ENCODE measurements at regions not wholly inside any gene's neighbourhood (a gene's known extent, or its start where the extent isn't known, plus 50 kb on each side); places are given as distances from the start of the nearest gene placed in this dataset.
A peak's percentile ranks its signal among the peaks of the same experiment; 100 is the strongest.
"Not testable (repeated sequence)": the region's sequence is repeated elsewhere in the genome, so short reads cannot be mapped to it uniquely, and the experiment has no call there.

DNA sequence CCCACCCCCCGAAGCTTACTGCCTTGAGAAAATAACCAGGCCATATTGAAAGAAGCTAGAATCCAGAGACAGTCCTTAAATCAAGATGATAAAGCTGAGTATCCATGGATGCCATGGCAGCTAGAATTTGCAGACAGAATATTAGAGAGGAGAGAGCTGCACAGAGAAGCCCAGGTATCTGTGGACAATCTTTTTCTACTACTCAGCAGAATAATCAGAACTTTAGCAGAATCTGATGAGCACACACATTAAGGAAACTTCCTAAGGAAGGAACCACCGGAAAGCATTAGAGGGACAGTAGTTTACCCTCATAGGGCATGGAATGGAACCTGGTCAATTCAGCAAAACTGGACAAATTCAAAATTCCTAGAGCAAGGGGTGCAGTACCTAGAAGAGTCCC lies 1001.7 kb downstream of the HACE1 start:
- no peak for DNase-seq

DNA sequence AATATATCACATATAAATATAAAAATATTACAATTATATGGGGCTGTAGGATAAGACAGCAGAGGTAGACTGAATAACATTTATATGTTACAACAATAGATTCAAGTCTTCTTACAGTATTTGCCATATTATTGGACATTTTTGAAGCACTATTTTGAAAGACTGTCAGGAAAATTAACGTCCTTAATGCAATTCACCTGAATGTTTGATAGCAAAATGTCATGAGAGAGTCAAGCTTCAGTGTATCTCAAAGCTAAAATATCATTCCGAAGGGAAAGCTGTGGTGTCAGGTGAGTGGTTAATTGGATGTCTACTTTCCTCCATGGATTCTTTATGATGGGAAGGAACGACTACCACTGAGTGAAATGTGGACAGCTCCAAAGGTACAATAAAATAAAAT lies 1004.0 kb downstream of the HACE1 start:
- no peak for DNase-seq

DNA sequence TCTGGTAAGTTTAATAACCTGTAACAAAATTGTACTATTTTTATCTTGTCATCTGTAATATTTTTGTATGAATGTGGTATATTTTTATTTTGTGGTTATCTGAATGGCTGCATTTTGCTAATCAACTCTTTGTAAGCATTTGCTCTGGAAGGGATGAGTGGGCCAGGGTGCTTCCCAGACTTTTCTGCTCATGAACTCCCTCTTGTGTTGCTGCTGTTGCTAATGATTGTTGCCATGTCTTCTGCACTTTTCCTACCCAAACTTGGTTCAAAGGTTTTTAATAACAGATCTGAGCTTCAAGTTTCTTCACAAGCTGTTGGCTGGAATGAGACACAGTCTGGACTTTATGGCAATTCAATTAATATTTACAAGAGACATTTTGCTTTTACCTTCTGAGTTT lies 1005.7 kb downstream of the HACE1 start:
- DNase-seq = no peak

DNA sequence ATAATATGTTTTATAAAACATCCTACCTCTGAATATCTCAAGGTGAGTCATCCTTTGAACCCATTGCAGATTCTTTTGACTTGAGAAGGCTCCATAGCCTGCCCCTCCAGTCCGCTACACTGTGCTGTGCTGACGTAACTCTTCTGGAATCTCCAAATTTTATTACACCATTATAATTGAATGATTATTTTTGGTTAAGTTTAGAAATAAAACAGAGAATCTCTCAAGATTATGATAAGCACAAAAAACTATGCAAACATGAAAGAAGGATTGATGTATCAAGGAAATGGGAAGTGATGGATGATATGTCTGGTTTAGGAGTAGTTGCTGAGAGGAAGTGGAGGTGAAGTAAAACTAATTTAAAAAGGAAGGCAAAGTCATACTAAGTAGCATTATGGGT lies 1021.3 kb downstream of the HACE1 start:
- DNase-seq = no peak

DNA sequence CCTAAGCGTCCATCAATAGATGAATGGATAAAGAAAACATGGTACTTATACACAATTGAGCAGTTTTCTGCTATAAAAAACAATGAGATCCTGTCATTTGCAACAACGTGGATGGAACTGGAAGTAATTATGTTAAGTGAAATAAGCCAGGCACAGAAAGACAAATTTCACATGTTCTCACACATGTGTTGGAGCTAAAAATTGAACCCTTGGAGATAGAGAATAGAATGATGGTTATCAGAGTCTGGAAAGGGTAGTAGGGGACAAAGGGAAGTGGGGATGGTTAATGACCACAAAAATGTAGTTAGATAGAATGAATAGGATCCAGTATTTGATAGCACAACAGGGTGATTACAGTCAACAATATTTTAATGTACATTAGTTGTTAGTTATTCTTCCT lies 1033.5 kb downstream of the HACE1 start:
- DNase-seq = no peak

DNA sequence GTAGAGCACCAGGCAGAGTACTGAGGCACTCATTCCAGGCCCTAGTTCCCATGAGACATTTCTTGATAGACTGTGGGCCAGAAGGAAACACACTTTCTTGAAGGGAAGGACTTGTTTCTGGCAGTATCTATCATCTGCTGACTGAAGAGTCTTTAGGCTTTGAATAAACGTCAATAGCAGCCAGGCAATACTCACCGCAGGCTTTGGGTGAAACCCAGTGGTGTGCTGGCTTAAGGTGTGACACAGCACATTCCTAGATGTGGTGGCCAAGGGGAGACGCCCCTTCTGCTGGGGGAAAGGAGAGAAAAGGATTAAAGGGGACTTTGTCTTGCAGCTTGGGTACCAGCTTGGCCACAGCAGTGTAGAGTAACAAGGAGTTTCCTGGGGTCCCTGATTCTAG lies 1039.6 kb downstream of the HACE1 start:
- no peak for DNase-seq

DNA sequence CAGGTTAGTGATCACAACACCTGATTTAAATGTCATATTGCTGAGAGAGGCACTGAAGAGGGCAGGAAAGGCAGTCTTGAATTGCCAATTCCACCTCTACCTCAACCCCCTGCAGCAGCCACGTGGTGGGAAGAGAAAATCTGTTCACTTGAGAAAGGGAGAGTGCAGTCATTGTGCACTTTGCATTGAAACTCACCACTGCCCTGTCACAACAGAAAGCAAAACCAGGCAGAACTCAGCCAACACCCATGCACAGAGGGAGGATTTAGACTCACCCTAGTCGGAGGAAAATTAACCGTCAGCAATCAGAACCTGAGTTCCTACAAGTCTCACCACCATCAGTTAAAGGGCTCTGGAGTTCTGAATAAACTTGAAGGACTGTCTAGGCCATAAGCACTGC lies 1040.2 kb downstream of the HACE1 start:
- DNase-seq = no peak

DNA sequence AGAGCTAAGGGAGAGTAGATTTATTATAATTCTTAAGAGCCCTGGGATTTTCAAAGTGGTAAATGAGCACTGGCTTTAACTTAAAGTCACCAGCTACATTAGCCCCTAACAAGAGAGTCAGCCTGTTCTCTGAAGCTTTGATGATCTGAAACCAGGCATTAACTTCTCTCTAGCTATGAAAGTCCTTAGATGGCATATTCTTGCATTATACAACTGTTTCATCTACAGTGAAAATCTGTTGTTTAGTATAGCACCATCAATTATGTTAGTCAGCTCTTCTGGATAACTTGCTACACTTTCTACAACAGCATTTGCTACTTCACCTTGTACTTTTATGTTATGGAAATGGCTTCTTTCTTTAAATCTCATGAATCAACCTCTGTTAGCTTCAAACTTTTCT lies 1046.7 kb downstream of the HACE1 start:
- DNase-seq = no peak

DNA sequence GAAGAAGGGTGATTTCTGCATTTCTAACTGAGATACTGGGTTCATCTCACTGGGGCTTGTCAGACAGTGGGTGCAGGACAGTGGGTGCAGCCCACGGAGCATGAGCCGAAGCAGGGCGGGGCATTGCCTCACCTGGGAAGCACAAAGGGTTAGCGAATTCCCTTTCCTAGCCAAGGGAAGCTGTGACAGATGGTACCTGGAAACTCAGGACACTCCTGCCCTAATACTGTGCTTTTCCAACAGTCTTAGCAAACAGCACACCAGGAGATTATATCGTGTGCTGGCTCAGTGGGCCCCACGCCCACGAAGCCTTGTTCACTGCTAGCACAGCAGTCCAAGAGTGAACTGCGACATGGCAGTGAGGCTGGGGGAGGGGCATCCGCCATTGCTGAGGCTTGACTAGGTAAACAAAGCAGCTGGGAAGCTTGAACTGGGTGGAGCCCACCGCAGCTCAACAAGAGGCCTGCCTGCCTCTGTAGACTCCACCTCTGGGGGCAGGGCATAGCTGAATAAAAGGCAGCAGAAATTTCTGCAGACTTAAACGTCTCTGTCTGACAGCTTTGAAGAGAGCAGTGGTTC lies 1057.7 kb downstream of the HACE1 start:
- DNase-seq = not testable (repeated sequence)

DNA sequence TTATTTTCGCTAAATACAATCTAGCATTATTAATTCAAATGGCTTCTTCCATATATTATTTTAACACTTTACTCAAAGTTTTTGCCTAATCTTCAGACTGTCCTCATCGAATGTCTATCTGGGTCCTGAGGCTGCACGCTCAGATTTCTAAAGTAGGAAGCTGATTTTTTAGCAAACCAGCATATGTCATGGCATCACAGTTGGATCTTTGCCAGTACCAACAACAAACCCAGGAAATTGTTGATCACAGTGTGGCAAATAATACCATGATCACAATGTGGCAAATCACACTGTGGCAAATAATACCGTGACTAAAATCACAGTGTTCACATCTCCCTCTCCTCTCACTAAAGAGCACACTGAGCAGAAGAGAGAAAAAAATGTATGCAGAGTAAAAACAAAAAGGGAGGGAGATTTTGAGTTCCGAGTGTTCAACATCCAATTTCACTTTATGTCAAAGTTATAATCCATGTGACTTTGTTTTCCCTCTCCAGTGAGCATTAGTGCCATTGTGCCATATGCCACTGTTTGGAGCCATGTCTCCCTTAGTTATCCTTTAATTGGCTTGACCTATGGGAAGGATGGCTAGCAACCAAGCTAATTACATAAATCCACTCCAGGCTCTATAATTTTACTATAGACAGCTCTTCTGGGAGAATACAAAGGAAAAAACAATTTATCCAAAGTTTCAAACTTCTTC lies 1059.6 kb downstream of the HACE1 start:
- no peak for DNase-seq

DNA sequence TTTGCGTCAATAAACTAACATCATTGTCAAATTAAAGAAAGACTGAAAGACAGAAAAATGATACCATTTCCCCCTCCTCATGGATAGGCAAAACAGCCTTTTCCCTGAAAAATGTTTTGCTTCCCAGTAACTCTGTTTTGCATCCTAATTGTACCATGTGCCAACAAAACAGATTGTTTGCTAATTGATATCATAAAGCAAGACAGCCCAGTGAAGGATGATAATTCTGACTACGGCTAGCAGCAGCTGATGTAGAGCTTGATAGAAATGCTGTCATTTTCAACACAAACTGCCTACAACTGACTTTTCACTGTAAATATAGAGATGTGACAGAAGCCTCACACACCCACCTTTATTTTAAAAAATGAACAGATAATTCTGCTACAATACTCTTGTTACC lies 1061.6 kb downstream of the HACE1 start:
- DNase-seq = no peak

DNA sequence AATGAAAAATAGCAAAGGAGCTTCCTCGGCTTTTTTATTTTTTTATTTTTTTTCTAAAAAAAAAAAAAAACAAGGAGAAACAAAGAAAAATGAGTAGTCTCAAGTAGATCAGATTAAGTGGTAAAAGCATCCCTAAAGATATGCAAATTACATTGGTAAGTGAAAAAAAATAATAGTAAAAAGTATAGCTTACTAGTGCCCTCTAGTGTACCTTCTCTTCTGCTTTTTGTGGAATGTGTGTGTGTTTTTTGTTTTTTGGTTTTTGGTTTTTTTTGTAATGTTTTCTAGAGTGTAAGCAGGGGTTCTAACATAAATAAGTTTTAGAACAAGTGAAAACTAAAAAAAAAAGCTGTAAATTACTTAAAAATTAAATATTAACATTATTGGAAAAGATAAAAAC lies 1062.0 kb downstream of the HACE1 start:
- peak; percentile 9 for DNase-seq

DNA sequence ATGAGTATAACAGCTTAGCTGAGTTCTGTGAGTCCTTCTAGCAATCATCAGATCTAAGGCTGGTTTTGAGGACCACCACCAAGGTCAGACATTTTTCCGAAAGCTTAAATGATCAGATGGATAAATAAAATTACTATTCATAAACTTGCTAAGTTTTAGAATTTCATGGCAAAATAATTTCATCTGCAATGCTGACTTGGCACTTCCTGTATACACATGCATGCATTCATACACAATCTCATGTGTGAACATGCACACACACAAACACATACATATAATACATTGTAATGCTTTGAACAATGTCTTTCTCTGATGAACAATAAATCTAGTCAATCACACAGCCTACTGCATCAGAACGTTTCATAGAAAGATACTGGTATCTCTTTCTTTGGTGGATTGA lies 1068.3 kb downstream of the HACE1 start:
- no peak for DNase-seq

DNA sequence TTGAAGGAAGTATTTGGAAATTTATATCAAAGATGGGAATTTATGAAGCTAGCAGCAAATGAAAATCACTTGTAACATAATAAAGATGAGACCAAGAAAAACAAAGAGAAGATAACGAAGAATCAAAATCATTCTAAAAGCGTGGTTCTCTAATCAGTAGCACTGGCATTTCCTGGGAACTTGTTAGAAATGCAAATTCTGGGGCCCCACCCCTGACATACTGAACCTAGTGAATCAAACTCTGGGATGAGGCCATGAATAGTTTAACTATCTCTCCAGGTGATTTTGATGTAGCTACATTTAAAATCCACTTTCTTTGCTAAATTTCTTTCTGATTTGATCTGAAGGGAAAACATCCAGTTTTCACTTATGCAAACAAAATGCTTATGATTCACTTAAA lies 1075.6 kb downstream of the HACE1 start:
- no peak for DNase-seq

DNA sequence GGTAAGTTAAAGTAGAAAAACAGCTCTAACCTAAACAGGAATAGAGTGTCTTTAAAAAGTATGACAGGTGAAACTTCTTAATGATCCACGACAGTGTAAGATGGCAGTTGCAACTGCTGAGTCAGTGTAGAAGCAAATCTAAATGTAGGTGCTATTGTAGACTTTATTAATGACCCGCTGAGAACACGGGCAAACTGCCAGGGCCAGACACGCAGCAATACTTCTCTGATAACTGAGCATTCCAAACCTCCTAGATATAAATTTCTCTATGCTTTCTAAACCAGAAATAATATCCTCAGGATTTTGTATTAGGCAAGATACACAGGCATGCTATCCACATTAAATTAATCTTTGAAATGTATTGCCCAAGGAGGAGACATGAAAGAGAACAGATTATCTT lies 1076.4 kb downstream of the HACE1 start:
- DNase-seq = peak; percentile 97

DNA sequence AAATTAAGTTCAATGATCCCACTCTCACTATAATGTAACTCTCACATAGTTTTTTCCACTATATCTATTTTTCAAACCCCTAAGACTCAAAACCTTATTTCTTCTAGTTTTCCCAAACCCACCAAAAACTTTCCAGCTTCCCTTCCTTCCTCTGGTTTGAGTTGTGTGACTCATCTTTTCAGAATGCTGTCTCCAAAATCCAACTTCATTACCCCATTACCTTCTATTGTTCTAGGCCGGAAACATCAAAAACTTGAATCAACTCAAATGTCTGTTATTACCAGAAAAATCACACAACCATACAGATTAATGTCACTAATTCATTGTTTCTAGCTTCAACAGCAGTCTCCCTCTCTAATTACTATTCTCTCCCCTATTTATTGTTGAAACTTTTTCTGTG lies 1090.3 kb downstream of the HACE1 start:
- DNase-seq = no peak

DNA sequence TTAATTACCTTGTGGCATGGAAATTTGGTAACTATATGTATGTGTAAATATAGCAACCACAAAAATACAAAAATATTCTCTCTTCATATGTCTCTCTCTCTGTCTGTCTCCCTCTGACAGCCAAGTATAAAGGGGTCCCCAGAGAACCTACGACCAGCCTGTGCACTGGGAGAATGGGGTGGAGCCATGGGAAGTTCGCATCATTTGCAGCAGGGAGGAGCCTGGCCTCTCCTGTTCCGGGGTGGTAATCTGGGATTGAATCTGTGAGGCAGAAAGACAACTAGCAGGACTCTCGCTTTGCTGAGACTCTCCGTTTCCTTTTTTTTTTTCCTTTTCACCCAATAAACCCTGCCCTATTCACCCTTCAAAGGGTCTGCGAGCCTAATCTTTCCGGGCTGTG lies 1109.1 kb downstream of the HACE1 start:
- DNase-seq = no peak

DNA sequence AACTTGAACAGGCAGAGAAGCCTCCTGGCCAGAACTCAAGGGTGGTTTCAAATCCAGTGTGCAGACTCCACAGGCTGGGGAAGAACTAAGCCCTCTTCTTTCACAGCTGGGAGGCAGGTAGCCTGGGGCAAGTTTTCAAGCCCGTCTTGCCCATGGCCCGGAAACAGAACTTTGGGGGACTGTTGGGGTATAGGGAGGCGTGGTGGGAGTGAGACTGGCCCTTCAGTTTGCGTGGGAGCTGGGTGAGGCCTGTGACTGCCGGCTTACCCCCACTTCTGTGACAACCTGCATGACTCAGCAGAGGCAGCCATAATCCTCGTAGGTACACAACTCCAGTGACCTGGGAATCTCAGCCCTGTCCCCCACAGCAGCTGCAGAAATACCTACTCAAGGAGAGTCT lies 1125.7 kb downstream of the HACE1 start:
- no peak for DNase-seq

DNA sequence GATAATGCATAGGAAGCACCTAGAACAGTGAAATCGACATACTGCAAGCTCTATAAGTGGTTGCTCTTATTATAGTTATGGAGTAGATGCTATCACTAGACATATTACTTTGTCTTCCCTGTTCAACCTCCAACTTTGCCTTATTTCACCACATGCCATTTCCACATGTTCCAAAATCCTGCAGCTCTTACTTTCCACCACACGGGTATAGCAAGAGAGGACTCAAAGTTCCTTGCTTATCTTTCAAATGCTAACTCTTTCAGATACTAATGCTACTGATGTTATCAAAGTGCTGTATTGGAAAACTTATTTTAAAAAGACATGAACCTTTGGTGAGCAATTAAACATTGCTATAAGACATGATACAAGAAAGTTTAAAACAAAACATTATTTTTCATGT lies 1130.1 kb downstream of the HACE1 start:
- no peak for DNase-seq

DNA sequence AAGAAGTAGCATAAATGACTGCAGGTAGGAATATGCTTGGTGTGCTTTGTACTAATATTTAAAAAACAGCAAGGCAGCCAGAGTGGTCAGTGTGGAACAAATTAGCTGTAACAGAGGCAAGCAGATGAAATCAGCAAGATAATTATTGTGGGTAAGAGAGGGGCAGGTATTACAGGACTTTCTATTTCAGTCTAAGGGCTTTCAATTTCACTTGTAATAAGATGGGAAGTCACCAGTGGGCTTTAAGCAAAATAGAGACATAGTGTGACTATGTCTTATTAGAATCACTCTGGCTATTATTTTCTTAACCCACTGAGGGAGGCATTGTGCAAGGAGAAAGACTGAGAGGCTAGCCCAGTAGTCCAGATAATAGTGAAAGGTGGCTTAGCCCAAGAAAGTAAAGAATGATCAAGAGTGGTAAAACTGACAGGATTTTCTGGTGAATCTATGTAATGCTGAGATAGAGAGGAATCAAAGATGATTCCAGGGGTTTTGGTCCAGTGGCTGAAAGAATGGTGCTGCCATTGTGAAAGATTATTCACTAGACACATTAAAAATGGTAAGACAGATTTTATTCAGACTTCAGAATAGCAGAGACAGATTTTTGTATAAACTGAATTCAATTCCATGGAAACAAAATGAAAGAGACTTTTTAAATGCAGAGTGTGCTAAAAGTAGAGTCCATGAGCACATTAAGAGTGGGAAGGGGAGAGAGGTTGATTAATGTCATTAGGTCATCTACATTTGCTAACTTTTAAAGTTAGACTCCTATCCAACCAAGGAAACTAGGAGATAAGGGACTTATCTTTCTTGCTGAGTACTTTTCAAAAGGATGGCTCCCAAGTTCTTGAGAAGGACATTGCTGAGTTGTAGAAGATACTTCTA lies 1136.0 kb downstream of the HACE1 start:
- DNase-seq = no peak

DNA sequence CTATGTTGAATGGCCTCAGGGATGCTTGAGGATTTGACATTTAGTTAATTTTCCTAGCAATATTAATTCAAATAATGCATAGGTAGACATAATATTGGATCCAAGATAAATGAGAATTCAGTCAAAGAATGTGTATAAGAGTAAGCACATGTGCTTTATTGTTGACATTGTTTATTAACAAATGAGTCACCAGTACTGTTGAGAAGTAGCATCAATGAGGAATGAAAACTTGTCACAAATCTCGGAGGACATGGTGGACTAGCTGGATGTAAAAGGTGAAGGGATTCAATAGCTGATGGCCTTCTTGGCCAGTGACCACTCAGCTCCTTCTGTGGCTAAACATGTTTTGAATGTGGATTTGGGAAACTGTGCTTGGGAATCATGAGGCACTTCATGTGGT lies 1137.0 kb downstream of the HACE1 start:
- DNase-seq = no peak

DNA sequence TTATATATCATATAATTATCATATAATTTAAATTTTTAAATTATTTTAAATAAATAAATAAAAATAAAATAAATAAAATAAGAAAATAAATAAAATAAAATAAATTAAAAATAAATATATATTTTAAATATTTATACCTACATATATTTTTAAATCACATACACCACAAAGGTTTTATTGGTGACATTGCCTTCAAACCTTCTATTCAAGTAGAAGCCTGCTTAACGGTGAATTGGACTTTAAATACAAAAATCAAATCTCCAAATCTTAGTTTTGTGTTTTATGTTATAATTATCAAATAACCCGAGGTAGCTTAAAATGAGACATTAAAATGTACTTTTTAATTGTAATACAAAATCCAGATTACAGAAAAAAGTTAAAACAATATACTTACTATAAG lies 1137.8 kb downstream of the HACE1 start:
- no peak for DNase-seq

DNA sequence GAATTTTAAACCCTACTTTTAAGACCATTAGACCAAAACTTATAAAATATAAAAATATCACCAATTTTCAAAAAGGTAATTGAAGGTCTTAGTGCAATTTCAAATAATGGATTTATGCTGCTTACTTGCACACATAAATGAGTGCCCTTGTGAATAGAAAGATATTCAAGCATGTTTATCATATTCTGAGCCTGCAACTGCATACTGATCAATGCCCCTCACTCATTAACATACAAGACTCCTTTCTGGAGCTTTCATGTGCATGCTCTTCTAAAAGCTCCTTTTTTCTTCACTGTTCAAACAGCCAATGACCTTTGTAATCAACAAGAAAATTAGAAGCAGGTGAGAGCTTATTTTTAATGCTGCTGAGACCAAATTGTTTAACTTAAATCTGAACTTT lies 1139.3 kb downstream of the HACE1 start:
- DNase-seq = no peak

DNA sequence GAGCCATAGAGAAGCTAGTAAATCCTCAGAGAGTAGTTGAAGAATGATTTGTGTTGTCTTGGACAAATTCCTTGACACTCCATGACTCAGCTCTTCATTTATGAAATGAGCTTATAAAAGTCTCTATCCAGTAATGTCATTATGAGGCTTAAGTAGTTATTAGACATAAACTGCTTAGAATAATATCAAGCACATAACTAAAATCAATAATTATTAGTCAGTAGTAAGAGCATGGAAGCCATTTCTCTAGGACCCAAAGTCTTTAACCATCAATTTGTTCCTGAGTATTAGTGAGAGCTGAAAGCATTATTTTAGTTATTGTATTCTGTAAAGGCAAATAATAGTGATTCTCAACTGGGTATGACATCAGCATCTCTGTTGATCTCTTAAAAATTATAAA lies 1140.2 kb downstream of the HACE1 start:
- DNase-seq = no peak
